ENCODE measurements at regions not wholly inside any gene's neighbourhood (a gene's known extent, or its start where the extent isn't known, plus 50 kb on each side); places are given as distances from the start of the nearest gene placed in this dataset.
"Not testable (repeated sequence)": the region's sequence is repeated elsewhere in the genome, so short reads cannot be mapped to it uniquely, and the experiment has no call there.

GRCh38 chr6:140283197-140283596 lies 908.7 kb upstream of the CITED2 start:
- peak in 1 of 3 experiments; percentile 62 for DNase-seq

- no peak for DNase-seq
These were observed 907.3 kb upstream of the CITED2 start for GRCh38 chr6:140281767-140282166.

GRCh38 chr6:140281236-140281635 lies 906.8 kb upstream of the CITED2 start:
- no peak for DNase-seq

- DNase-seq, result no peak
These were observed 902.3 kb upstream of the CITED2 start for GRCh38 chr6:140276719-140277118.

- DNase-seq, result no peak
These were observed 901.7 kb upstream of the CITED2 start for GRCh38 chr6:140276133-140276532.

- DNase-seq, result no peak
These were observed 901.3 kb upstream of the CITED2 start for GRCh38 chr6:140275725-140276124.

GRCh38 chr6:140274548-140274947 lies 900.1 kb upstream of the CITED2 start:
- no peak for DNase-seq

- peak; percentile 58 to 87 (median 71) for DNase-seq
These were observed 897.4 kb upstream of the CITED2 start for GRCh38 chr6:140271759-140272377.

GRCh38 chr6:140269591-140270165 lies 895.2 kb upstream of the CITED2 start:
- DNase-seq, result no peak

- DNase-seq, result no peak
These were observed 890.0 kb upstream of the CITED2 start for GRCh38 chr6:140264431-140264830.

GRCh38 chr6:140258302-140258701 lies 883.9 kb upstream of the CITED2 start:
- not testable (repeated sequence) for DNase-seq

- DNase-seq, result no peak
These were observed 881.8 kb upstream of the CITED2 start for GRCh38 chr6:140256248-140256647.

- no peak for DNase-seq
These were observed 878.6 kb upstream of the CITED2 start for GRCh38 chr6:140253096-140253495.

- DNase-seq, result no peak
These were observed 877.7 kb upstream of the CITED2 start for GRCh38 chr6:140252099-140252498.

- no peak for DNase-seq
These were observed 871.0 kb upstream of the CITED2 start for GRCh38 chr6:140245296-140246040.

GRCh38 chr6:140237251-140237650 lies 862.8 kb upstream of the CITED2 start:
- DNase-seq, result peak in 1 of 3 experiments; percentile 34

GRCh38 chr6:140236732-140237131 lies 862.3 kb upstream of the CITED2 start:
- DNase-seq, result no peak

- DNase-seq, result peak in 2 of 3 experiments; percentile 12 to 24
These were observed 855.8 kb upstream of the CITED2 start for GRCh38 chr6:140230282-140230681.

GRCh38 chr6:140228491-140228890 lies 854.0 kb upstream of the CITED2 start:
- no peak for DNase-seq

GRCh38 chr6:140226637-140227036 lies 852.2 kb upstream of the CITED2 start:
- no peak for DNase-seq

GRCh38 chr6:140225701-140226436 lies 851.4 kb upstream of the CITED2 start:
- DNase-seq, result no peak

- DNase-seq, result no peak
These were observed 842.8 kb upstream of the CITED2 start for GRCh38 chr6:140217283-140217682.

GRCh38 chr6:140209775-140210174 lies 835.3 kb upstream of the CITED2 start:
- DNase-seq, result no peak
